ENCODE measurements at regions not wholly inside any gene's neighbourhood (a gene's known extent, or its start where the extent isn't known, plus 50 kb on each side); places are given as distances from the start of the nearest gene placed in this dataset.

DNA sequence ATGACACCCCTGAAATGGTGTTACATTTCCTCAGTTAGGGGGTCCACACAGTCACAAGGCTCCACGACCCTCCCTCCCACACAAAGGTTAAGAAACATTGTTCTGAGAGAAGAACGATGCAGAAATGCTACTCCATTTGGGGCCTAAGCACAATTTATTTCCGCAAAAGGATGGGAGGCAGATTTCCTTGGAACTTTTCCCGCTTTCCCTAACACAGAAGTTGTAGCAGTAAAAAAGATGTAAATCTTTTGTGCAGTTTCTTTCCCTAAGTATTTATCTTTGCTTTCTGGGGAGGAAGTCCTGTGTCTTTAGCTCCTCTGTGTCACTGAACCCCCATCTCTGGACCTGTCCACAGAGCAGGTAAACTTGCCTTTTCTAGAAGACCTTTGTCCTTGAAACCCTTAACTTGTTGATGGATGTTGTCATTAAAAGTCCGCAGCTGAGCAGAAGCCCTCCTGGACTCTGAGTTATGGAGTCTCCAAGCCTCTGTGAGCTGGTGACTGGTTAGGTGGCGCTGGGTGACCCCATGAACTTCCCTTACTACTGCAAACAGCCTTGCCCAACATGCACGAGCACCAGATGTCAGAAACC lies 67.2 kb upstream of the SHISA3 start:
- TF ChIP-seq, protein P1, sequence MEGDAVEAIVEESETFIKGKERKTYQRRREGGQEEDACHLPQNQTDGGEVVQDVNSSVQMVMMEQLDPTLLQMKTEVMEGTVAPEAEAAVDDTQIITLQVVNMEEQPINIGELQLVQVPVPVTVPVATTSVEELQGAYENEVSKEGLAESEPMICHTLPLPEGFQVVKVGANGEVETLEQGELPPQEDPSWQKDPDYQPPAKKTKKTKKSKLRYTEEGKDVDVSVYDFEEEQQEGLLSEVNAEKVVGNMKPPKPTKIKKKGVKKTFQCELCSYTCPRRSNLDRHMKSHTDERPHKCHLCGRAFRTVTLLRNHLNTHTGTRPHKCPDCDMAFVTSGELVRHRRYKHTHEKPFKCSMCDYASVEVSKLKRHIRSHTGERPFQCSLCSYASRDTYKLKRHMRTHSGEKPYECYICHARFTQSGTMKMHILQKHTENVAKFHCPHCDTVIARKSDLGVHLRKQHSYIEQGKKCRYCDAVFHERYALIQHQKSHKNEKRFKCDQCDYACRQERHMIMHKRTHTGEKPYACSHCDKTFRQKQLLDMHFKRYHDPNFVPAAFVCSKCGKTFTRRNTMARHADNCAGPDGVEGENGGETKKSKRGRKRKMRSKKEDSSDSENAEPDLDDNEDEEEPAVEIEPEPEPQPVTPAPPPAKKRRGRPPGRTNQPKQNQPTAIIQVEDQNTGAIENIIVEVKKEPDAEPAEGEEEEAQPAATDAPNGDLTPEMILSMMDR (conservative IDR thresholded peaks at IDR 0.05; ENCODE audit: low read depth in 2 of 2), result no peak
- no peak for TF ChIP-seq POLR2AphosphoS5 (IDR thresholded peaks at IDR 0.05; ENCODE audit: low read depth)
- no peak for TF ChIP-seq JUNB (IDR thresholded peaks at IDR 0.05; ENCODE audit: unreplicated experiment)
- TF ChIP-seq NANOG (IDR thresholded peaks at IDR 0.05; ENCODE audit: borderline replicate concordance), result no peak
- TF ChIP-seq, protein P2, sequence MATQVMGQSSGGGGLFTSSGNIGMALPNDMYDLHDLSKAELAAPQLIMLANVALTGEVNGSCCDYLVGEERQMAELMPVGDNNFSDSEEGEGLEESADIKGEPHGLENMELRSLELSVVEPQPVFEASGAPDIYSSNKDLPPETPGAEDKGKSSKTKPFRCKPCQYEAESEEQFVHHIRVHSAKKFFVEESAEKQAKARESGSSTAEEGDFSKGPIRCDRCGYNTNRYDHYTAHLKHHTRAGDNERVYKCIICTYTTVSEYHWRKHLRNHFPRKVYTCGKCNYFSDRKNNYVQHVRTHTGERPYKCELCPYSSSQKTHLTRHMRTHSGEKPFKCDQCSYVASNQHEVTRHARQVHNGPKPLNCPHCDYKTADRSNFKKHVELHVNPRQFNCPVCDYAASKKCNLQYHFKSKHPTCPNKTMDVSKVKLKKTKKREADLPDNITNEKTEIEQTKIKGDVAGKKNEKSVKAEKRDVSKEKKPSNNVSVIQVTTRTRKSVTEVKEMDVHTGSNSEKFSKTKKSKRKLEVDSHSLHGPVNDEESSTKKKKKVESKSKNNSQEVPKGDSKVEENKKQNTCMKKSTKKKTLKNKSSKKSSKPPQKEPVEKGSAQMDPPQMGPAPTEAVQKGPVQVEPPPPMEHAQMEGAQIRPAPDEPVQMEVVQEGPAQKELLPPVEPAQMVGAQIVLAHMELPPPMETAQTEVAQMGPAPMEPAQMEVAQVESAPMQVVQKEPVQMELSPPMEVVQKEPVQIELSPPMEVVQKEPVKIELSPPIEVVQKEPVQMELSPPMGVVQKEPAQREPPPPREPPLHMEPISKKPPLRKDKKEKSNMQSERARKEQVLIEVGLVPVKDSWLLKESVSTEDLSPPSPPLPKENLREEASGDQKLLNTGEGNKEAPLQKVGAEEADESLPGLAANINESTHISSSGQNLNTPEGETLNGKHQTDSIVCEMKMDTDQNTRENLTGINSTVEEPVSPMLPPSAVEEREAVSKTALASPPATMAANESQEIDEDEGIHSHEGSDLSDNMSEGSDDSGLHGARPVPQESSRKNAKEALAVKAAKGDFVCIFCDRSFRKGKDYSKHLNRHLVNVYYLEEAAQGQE (IDR thresholded peaks at IDR 0.05; ENCODE audit: unreplicated experiment), result no peak

All from GM23338 (cell line).